Memory B cell (primary cell): ENCODE measurements at regions not wholly inside any gene's neighbourhood (a gene's known extent, or its start where the extent isn't known, plus 50 kb on each side); places are given as distances from the start of the nearest gene placed in this dataset.

Experiments
- ATAC-seq: fragments of 150-1000 bp; cut with Tn5 transposase; 2 replicates; pipeline ENCODE4 v1.10.0; 2021; ENCODE audit warnings: low read depth, mild to moderate bottlenecking, moderate library complexity
- DNase-seq, 2 donors: peaks; one replicate each; pipeline ENCODE4 v3.0.0; 2022; ENCODE audit warnings: low spot score in 2 of 2
- H3K27ac Mint-ChIP-seq: one replicate; pipeline ENCODE4 v1.8.0; 2022; ENCODE audit warnings: mild to moderate bottlenecking, moderate library complexity, mixed read lengths
- H3K27me3 Mint-ChIP-seq: one replicate; pipeline ENCODE4 v1.8.0; 2022; ENCODE audit warnings: mixed read lengths
- H3K36me3 Mint-ChIP-seq: one replicate; pipeline ENCODE4 v1.8.0; 2022; ENCODE audit warnings: mild to moderate bottlenecking, mixed read lengths
- H3K4me1 Mint-ChIP-seq: one replicate; pipeline ENCODE4 v1.8.0; 2022; ENCODE audit warnings: mixed read lengths
- H3K4me3 Mint-ChIP-seq: one replicate; pipeline ENCODE4 v1.8.0; 2022; ENCODE audit warnings: mild to moderate bottlenecking, moderate library complexity, mixed read lengths
- H3K9me3 Mint-ChIP-seq: one replicate; pipeline ENCODE4 v1.8.0; 2022; ENCODE audit warnings: mixed read lengths

DNA sequence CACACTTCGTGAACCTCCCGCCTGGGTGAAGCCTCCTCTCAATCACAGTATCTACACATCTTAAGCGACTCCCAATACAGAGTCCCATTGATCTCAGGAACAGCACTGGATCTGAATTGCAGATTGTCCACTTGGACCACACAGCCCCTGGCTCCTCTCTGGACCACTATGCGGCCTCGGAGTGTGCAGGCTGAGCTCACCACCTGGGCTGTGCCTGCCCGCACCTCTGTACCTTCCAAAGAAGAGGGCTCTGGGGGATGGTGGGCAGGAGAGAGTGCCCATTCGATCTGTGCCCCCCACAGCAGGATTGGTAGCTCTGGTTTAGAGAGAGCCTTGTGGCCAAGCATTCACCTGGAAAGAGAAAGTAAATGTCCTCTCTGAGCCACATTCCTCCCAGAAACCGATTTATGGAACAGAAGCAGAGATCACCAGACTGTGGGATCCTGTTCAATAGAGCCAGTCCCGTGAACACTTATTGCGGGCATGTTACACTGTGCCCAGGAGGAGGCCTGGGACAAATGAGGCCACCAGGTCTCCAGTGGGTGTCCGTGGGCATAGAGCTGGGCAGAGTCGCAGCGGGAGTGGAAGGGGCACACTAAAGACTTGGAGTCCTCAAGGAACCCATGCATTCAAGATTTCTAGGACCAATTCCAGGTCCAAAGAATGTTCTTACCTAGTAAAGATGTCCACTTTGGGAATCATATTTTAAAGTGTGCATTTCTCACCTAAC, 141.6 kb upstream of the SOX1 start:
- Mint-ChIP-seq H3K4me3 (no peak overlapping the region), H3K4me1 (no peaks in the 10 kb centered on the region), H3K27ac (no peak overlapping the region), H3K36me3 (no peaks in the 10 kb centered on the region), H3K27me3 (peaks cover 1% of the 10 kb centered on the region), H3K9me3 (peaks cover 3% of the 10 kb centered on the region)
- DNase-seq (no peak), ATAC-seq (no peak)

DNA sequence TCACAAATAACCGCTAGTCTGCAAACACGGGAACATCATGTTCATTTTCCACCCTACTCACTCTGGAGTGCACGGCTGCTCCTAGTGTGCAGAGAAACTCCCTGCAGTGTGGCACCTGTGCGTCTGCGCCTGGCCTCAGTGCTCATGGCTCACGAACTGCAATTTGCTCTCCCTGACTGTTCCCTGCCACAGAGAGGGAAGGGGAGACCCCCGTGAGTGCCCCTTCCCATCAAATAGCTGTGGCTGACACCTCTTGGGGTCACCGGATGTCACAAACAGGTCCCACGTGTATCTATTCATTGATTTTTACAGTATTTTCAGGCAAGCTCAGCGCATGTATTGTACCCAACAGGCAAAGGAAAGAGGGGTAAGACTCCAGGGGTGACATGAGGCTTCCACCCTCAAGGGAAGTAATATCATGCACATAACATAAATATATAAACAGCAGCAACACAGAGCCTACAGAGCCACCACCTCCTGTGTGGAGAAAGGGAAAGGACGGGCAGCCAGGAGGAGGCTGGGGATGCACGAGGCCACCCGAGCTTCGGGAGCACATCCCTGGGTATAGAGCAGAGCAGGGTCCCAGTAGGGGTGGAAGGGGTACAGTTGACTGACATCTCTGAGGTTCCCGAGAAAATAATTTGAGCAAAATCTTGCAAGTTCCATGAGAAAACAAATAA, 140.3 kb upstream of the SOX1 start:
- H3K9me3 Mint-ChIP-seq, result peaks cover 9% of the 10 kb centered on the region
- DNase-seq (no peak), ATAC-seq (no peak)
- H3K4me3 Mint-ChIP-seq, result no peak overlapping the region
- H3K27ac Mint-ChIP-seq, result no peak overlapping the region
- H3K4me1 Mint-ChIP-seq, result no peaks in the 10 kb centered on the region
- H3K27me3 Mint-ChIP-seq, result peaks cover 1% of the 10 kb centered on the region
- no peaks in the 10 kb centered on the region for H3K36me3 Mint-ChIP-seq

DNA sequence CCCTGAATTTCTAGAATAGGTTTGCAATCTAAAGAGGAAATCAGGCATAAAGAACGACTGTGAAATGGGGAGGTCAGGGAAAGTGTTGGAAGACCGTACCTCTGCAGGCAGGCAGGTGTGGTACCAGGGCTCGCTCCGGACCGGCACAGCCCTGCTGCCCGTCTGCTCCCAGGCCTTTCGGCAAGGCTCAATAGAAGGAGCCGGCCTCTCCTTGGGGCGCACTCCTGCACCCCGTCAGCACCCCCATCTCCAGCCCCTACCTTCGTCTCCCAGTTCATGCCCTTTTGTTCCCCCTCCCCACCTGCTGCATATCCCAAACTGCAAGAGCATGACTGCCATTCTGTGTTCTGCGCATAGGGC, 139.8 kb upstream of the SOX1 start:
- ATAC-seq (no peak), DNase-seq (no peak)
- no peaks in the 10 kb centered on the region for H3K4me1 Mint-ChIP-seq
- H3K36me3 Mint-ChIP-seq, result no peaks in the 10 kb centered on the region
- no peak overlapping the region for H3K27ac Mint-ChIP-seq
- H3K9me3 Mint-ChIP-seq, result peaks cover 9% of the 10 kb centered on the region
- H3K4me3 Mint-ChIP-seq, result no peak overlapping the region
- H3K27me3 Mint-ChIP-seq, result peaks cover 1% of the 10 kb centered on the region

DNA sequence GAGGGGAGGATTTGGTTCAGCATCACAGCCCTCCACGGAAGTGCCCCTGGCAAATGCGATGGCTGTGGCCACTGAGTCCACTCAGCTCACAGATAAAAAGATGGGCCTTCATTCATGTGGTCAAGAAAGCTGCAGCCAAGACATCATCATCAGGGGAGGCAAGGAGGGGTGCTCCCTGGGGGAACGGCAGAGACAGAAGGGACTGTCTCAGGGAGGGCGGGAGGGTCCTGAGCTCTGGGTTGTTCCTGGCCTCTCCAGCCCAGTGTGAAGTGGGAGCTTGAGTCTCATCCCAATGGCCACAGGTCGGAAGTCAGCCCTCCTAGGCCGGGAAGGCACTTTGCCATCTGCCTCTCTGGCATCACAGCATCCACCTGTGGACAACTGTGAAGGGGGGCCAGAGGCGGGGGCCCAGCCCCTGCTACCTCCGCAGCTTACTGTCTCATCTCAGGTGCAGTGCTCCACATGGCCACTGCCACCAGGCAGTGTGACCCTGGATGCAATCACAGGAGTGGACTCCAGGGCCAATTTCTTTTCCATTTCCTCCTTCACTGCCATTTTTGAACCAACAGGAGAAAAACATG, 137.8 kb upstream of the SOX1 start:
- ATAC-seq (no peak), DNase-seq (no peak)
- Mint-ChIP-seq H3K9me3 (peaks cover 16% of the 10 kb centered on the region), H3K4me1 (no peaks in the 10 kb centered on the region), H3K27ac (no peak overlapping the region), H3K36me3 (no peaks in the 10 kb centered on the region), H3K4me3 (no peak overlapping the region), H3K27me3 (no peaks in the 10 kb centered on the region)

GRCh38 chr13:111936267-111936925, 130.6 kb upstream of the SOX1 start:
- ATAC-seq, result no peak
- Mint-ChIP-seq H3K4me1 (no peaks in the 10 kb centered on the region), H3K27me3 (peaks cover 10% of the 10 kb centered on the region), H3K9me3 (peaks cover 7% of the 10 kb centered on the region), H3K4me3 (no peak overlapping the region), H3K27ac (no peak overlapping the region), H3K36me3 (no peaks in the 10 kb centered on the region)
- DNase-seq, result no peak

DNA sequence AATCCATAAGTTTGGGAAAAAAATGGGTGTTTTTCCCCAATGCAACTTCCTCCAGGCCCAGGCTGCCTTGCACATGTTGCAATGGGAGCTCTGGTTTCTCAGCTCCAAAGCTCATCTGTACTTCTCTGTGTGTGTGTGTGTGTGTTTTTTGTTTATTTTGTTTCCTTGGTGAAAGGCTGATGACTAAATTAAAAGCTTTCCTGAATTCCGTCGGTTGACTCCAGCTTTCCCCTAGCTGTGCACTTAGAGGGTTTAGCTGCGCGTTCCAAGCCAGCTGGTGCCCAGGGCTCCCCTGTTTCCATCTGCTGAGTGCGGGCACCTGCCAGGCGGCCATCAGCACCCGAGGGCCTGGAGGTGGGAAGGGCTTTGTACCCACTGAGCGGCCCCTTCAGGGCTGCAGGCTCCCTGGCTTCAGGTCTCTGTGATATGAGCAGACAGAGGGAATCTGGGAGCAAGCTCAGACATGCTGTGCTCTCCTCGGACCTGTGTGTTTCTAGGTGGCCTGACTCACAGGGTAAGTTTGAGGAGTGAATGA, 129.1 kb upstream of the SOX1 start:
- ATAC-seq (no peak), DNase-seq (no peak)
- Mint-ChIP-seq H3K27me3 (peaks cover 15% of the 10 kb centered on the region), H3K27ac (no peak overlapping the region), H3K9me3 (peaks cover 8% of the 10 kb centered on the region), H3K4me1 (peaks cover 4% of the 10 kb centered on the region), H3K36me3 (no peaks in the 10 kb centered on the region), H3K4me3 (no peak overlapping the region)

DNA sequence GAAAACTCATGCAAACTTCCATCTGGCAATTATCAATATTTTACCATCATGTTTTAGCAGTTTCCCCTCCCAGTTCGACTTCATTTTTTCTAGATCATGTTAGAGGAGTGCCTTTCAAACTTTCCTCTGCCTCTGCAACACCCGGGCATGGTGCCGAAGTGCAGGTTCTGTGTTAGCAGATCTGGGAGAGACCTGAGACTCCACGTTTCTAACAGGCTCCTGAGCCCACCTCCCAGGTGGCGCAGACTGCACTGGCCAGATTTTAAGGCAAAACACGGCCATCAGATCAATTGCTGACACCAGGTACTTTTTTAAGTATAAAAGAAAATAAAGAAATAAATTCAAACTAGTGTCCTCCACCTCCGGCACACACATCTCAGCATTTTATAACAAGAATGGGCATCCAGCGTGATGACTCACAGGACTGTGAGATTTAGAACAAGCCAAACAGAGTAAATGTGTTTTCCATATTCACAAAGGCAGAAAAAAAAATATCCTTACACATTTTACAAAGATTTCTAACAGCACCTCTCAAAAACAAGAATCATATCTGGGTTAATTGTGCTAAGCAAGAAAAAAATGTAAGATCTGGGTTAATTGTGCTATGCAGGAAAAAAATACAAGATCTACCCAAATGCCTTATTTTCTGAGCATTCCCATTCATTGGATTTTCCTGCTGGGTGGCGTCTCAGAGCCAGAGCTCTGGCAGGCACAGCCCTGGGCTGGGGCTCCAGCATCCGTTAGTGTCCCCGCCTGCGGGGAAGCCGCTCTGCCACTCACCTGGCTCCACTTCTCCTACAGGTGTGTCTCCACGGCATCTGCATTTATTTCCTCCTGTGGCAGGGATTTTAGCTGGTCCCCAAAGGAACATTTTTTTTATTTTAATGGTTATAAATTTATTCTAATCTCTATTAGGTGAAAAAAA, 127.9 kb upstream of the SOX1 start:
- Mint-ChIP-seq H3K4me1 (peaks cover 4% of the 10 kb centered on the region), H3K4me3 (no peak overlapping the region), H3K9me3 (peaks cover 4% of the 10 kb centered on the region), H3K27ac (no peak overlapping the region), H3K27me3 (peaks cover 15% of the 10 kb centered on the region), H3K36me3 (no peaks in the 10 kb centered on the region)
- no peak for DNase-seq
- no peak for ATAC-seq

GRCh38 chr13:111939666-111940278, 127.2 kb upstream of the SOX1 start:
- DNase-seq, result no peak
- H3K4me1 Mint-ChIP-seq, result peaks cover 4% of the 10 kb centered on the region
- no peaks in the 10 kb centered on the region for H3K36me3 Mint-ChIP-seq
- H3K27ac Mint-ChIP-seq, result no peak overlapping the region
- H3K4me3 Mint-ChIP-seq, result no peak overlapping the region
- H3K9me3 Mint-ChIP-seq, result peaks cover 4% of the 10 kb centered on the region
- ATAC-seq, result no peak
- peaks cover 15% of the 10 kb centered on the region for H3K27me3 Mint-ChIP-seq

- Mint-ChIP-seq H3K4me3 (no peak overlapping the region), H3K9me3 (peaks cover 4% of the 10 kb centered on the region), H3K27me3 (peaks cover 16% of the 10 kb centered on the region), H3K4me1 (peaks cover 4% of the 10 kb centered on the region), H3K36me3 (no peaks in the 10 kb centered on the region), H3K27ac (no peak overlapping the region)
- ATAC-seq, result no peak
- DNase-seq, result no peak
These were observed 126.1 kb upstream of the SOX1 start for GRCh38 chr13:111940892-111941291.

DNA sequence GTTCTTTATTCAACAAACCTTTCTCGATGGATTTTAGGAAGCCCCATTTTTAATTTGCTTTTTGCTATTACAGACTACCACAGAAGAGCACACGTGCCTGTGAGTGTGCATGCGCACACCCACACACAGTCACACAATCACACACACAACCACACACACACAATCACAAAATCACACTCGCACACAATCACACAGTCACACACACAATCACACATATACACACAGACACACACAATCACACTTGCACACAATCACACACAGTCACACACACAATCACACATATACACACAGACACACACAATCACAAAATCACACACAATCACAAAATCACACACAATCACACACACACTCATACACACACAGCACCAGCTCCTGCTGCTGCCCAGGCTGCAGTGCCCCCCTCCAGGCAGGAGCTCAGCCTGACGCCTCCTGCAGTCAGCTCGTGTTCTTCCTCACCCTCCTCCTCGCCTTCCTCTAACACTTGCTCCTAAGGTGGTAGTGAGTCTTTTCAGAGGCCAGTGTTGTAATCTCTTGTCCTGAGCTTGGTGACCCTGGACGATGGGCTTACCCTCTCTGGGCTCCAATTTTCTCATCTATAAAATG, 125.0 kb upstream of the SOX1 start:
- Mint-ChIP-seq H3K4me1 (peaks cover 4% of the 10 kb centered on the region), H3K36me3 (no peaks in the 10 kb centered on the region), H3K4me3 (no peak overlapping the region), H3K27ac (no peak overlapping the region), H3K27me3 (peaks cover 16% of the 10 kb centered on the region), H3K9me3 (peaks cover 4% of the 10 kb centered on the region)
- DNase-seq, result no peak
- no peak for ATAC-seq

DNA sequence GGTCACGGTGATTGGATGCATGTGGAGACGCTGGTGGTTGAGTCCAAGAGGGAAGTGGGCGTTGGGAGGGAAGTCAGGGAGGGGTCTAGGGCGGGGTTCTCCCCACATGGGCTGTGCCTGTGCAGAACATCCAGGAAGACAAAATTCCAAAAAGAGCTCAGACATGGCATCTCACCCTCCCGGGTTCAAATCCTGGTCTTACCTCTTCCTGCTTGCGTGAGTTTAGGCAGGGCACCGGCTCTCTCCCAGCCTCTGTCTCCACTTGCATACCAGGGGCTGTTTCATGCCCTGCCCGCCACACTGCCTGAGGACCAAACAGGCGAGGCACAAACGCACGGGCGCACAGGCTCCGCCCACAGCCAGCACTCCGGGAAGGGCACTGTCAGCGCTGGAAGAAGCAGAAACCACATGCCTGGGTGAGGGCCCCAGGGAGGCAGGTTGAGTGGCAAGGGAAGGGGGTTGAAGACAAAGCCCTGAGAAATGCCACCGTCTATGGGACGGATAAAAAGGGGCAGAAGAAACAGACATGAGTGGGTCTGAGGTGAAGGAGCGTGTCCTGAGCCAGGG, 123.6 kb upstream of the SOX1 start:
- H3K27ac Mint-ChIP-seq, result no peak overlapping the region
- peaks cover 4% of the 10 kb centered on the region for H3K9me3 Mint-ChIP-seq
- H3K4me3 Mint-ChIP-seq, result no peak overlapping the region
- DNase-seq (no peak), ATAC-seq (no peak)
- H3K36me3 Mint-ChIP-seq, result no peaks in the 10 kb centered on the region
- peaks cover 11% of the 10 kb centered on the region for H3K27me3 Mint-ChIP-seq
- peaks cover 4% of the 10 kb centered on the region for H3K4me1 Mint-ChIP-seq

GRCh38 chr13:111944171-111944583, 122.8 kb upstream of the SOX1 start:
- no peak for DNase-seq
- Mint-ChIP-seq H3K4me3 (no peak overlapping the region), H3K27ac (no peak overlapping the region), H3K4me1 (peaks cover 4% of the 10 kb centered on the region), H3K36me3 (no peaks in the 10 kb centered on the region), H3K9me3 (peaks cover 4% of the 10 kb centered on the region), H3K27me3 (peaks cover 12% of the 10 kb centered on the region)
- no peak for ATAC-seq
